HS-5 (cell line): ENCODE measurements at regions not wholly inside any gene's neighbourhood (a gene's known extent, or its start where the extent isn't known, plus 50 kb on each side); places are given as distances from the start of the nearest gene placed in this dataset.
"Not testable (repeated sequence)": the region's sequence is repeated elsewhere in the genome, so short reads cannot be mapped to it uniquely, and the experiment has no call there.

Experiments
- DNase-seq: peaks from one replicate; pipeline ENCODE4 v3.0.0-alpha.2; 2012; ENCODE audit warnings: low read depth

DNA sequence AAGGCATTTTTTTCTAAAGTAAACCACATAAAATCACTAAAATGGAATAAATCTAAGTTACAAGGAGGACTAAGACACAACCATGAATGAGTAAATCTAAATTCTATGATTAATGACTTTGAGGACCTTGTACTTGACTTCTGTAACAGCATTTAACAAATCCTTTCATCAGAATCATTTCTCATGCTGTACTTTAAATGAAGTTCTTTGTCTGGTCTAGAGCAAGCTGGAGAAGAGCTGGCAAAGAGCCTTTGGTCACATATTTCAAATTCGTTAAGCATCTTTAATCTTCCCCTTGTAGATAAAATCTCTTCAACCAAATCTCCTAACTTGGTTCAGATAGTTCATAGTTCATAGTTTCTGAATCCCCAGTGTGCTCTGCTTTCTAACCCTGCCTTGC lies 405.4 kb downstream of the PTPRC start:
- no peak for DNase-seq

DNA sequence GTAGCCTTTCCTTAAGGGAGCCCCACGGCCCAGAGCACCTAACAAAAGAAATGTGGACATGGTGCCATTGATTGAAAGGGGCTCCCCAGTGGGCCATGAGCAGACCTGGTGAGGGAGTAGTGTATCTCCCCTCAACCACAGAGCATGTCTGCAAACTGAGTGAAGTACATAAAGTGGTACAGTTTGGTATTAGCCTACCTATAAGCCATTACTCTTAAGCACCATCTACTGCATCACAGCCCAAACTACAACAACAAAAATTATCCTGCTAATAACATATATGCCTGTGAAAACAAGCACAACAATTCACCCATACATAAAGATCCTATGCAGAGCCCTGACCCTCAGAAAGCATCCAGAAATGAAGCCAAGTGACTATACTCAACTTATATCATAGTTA lies 407.8 kb downstream of the PTPRC start:
- DNase-seq = no peak

GRCh38 chr1:199054694-199055093 lies 415.9 kb downstream of the PTPRC start:
- DNase-seq = no peak

GRCh38 chr1:199057322-199057721 lies 418.5 kb downstream of the PTPRC start:
- no peak for DNase-seq

DNA sequence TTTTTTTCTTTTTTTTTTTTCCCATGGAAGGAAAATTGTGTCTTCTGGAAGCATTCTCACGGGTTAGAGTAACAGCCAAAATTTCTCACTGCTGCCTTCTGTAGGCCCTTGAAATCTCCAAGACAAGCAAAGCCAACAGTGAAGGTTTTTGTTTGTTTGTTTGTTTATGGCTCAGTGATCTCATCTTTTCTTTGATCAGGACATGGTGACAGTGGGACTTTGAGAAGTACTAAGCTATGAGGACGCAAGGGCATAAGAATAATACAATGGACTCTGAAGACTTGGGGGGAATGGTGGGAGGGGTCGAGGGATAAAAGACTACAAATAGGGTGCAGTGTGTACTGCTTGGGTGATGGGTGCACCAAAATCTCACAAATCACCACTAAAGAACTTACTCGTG lies 419.4 kb downstream of the PTPRC start:
- DNase-seq = no peak

GRCh38 chr1:199064971-199065370 lies 426.1 kb downstream of the PTPRC start:
- DNase-seq = no peak

GRCh38 chr1:199067483-199067882 lies 428.6 kb downstream of the PTPRC start:
- DNase-seq = no peak

DNA sequence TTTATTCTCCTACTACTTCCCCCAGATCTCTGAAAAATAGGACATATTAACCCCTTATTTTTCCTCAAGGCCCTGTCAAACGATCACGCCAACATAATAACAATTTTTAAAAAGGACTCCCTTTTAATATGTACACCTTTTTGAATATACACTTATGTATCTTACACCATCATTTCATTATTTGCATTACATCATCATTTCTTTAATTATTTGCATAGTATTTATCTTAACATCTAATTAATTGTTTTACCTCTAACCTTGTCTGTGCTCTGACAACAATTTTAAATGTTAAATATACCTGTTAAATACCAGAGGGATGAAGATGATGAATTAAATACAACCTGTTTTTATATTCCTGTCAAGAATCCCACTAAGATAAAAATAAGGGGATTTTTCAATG lies 432.2 kb downstream of the PTPRC start:
- DNase-seq = no peak

GRCh38 chr1:199073166-199073565 lies 434.3 kb downstream of the PTPRC start:
- no peak for DNase-seq

DNA sequence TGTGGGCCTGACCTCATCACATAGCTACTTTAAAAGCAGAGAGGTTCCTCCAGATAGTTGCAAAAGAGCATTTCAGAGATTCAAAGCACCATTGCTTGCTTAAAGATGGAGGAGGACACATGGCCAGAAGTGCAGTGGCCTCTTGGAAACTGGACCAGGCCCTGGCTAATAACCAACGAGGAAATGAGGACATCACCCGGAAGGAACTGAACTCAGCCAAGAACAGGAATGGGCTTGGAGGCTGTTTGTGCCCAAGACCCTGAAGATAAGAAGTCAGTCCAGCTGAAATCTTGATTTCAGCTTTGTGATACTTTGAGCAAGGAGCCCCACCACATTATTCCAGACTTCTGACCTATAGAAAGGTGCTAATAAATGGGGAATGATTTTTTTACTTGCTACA lies 437.0 kb downstream of the PTPRC start:
- DNase-seq = no peak

- DNase-seq = no peak
These were observed 441.2 kb downstream of the PTPRC start for GRCh38 chr1:199079994-199080393.

DNA sequence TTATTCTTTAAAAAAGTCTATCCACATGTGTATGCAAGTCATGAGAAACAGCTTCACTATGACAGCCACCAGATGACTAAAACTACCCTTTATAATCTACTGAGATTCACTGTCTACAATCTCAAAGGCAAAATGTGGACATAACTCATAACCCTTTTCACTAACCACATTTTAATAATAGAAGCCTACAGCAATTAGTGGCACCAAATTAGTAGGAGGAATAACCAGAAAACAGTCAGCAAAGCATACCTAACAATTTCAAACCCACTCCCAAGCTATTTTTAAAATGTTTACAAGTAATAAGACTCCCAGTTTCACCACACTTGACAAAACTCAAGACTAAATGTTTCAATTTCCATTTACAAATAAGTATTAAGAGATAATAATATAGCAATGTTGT lies 442.9 kb downstream of the PTPRC start:
- no peak for DNase-seq

DNA sequence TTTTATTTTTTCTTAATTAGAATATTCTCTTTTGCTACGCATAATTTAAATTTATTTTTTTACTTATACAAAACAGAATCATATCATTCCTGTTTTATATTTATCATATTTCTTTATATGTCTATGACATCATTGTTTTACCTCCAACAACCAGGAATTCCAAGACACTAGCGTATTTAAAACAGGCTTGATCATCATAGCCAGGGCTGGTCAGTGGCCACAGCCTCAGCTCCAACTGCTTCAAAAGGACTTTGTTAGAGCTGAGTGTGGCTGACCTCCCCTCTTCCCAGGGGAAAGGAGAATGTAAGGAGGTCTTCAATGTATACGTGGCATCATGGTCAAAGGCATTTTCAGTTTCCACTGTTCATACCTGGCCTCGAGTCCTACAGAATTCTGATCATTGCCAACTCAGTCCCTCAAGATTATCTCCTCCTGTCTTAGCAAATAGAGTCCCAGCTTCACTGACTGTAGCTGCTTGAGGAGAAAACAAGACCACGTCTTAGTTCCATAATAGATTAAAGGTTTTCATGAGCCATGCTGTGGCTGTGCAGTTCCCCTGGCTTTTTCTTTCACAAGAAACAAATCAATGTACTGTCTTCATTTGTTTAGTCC lies 444.0 kb downstream of the PTPRC start:
- DNase-seq = no peak

- DNase-seq = no peak
These were observed 444.8 kb downstream of the PTPRC start for GRCh38 chr1:199083680-199084079.

DNA sequence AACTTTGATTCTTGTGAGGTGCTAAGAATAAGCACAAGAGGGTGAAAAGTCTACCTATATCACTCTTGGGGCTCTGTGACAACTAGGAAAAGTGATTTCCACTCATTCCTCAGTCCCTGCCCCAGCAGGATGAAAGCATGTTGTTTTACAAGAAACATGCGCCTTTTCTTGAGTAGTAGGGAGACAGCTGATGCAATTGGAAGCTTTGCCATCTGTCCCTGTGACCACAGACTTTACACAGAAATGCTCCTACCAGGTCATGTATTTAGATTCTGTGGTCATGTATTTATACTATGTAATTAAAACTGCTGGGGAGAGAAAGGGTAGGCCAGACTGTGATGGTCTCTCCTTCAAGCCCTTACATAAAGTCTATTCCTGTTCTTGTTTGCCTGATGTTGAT lies 445.5 kb downstream of the PTPRC start:
- no peak for DNase-seq

GRCh38 chr1:199085903-199086302 lies 447.1 kb downstream of the PTPRC start:
- DNase-seq = no peak

GRCh38 chr1:199087144-199087543 lies 448.3 kb downstream of the PTPRC start:
- DNase-seq = no peak

- DNase-seq = no peak
These were observed 450.7 kb downstream of the PTPRC start for GRCh38 chr1:199089393-199090122.

GRCh38 chr1:199095628-199096027 lies 456.8 kb downstream of the PTPRC start:
- DNase-seq = not testable (repeated sequence)

DNA sequence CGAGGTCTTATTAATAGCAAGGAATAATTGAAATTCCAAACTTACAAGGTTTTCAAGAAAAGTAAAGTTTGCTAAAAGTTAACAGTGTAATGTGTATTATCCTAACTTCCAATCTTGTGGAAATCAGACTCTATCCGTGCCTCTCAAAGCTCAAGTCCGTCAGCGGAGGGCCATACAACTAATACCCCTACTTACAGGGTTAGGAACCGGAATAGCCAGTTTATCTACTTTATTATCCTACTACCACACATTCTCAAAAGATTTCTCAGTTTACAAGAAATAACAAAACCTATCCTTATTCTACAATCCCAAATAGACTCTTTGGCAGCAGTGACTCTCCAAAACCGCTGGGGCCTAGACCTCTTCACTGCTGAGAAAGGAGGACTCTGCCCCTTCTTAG lies 457.8 kb downstream of the PTPRC start:
- no peak for DNase-seq

GRCh38 chr1:199098468-199098867 lies 459.6 kb downstream of the PTPRC start:
- no peak for DNase-seq

DNA sequence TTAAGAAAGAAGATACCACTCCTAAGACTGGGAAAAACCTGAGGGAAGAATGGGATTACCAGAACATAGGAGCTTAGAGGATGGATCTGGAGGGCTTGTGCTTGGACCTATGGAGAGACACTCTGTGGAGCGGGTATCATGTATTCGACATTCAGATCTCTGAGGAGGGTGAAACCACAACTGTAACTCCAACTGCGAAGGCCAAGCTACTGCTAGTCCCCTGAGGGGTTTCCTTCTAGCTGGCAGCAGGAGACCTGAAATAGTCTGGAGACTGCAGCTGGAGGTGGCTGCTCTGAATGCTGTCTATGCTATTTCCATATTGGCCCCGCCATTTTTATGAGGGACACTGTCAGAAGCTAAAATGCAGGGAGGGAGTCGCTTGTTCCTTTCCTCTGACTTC lies 462.3 kb downstream of the PTPRC start:
- no peak for DNase-seq

- no peak for DNase-seq
These were observed 462.8 kb downstream of the PTPRC start for GRCh38 chr1:199101635-199102034.

DNA sequence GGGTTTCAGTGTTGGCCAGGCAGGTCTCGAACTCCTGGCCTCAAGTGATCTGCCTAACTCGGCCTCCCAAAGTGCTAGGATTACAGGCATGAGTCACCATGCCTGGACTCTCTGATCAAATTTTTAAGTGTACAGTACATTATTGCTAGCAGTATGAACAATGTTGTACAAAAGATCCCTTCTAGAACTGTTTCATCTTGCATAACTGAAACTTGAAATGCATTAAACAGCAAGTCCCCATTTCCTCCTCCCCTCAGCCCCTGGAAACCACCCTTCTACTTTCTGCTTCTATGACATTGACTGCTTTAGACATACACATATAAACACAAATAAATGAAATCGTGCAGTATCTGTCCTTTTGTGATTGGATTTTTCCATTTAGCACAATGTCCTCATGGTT lies 463.4 kb downstream of the PTPRC start:
- no peak for DNase-seq
